ENCODE measurements at regions not wholly inside any gene's neighbourhood (a gene's known extent, or its start where the extent isn't known, plus 50 kb on each side); places are given as distances from the start of the nearest gene placed in this dataset.

DNA sequence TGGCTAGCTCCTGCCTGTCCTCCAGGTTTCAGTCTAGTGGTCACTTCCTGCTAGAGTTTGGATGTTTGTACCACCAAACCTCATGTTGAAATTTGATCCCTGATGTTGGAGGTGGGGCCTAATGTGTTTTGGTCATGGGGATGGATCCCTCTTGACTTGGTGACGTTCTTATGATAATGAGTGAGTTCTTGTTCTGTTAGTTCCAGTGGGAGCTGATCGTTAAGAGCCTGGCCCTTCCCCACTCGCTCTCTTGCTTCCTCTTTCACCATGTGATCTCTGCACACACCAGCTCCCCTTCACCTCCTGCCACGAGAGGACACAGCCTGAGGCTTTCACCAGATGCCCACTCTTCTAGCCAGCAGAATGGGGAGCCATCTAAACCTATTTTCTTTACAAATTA lies 86.8 kb upstream of the SCEL start:
- TF ChIP-seq, protein P1, sequence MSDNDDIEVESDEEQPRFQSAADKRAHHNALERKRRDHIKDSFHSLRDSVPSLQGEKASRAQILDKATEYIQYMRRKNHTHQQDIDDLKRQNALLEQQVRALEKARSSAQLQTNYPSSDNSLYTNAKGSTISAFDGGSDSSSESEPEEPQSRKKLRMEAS (IDR thresholded peaks at IDR 0.05; ENCODE audit: low read depth, low read length), result no peak
- TF ChIP-seq, protein P2, sequence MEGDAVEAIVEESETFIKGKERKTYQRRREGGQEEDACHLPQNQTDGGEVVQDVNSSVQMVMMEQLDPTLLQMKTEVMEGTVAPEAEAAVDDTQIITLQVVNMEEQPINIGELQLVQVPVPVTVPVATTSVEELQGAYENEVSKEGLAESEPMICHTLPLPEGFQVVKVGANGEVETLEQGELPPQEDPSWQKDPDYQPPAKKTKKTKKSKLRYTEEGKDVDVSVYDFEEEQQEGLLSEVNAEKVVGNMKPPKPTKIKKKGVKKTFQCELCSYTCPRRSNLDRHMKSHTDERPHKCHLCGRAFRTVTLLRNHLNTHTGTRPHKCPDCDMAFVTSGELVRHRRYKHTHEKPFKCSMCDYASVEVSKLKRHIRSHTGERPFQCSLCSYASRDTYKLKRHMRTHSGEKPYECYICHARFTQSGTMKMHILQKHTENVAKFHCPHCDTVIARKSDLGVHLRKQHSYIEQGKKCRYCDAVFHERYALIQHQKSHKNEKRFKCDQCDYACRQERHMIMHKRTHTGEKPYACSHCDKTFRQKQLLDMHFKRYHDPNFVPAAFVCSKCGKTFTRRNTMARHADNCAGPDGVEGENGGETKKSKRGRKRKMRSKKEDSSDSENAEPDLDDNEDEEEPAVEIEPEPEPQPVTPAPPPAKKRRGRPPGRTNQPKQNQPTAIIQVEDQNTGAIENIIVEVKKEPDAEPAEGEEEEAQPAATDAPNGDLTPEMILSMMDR (IDR thresholded peaks at IDR 0.05; ENCODE audit: low read depth, low read length), result no peak
